MM.1S (cell line): ENCODE measurements at regions not wholly inside any gene's neighbourhood (a gene's known extent, or its start where the extent isn't known, plus 50 kb on each side); places are given as distances from the start of the nearest gene placed in this dataset.

Experiments
- CTCF ChIP-seq: fragments of 300-600 bp; sonication (generic); IDR thresholded peaks from 2 replicates; pipeline ENCODE4 v1.5.1; 2016; ENCODE audit warnings: antibody characterized with exemption, low read length, mixed read lengths
- EZH2 ChIP-seq: fragments of 300-600 bp; sonication (generic); optimal IDR thresholded peaks from 2 replicates; pipeline ENCODE3; 2017; ENCODE audit warnings: low read depth, mild to moderate bottlenecking, antibody characterized with exemption, low read length, mixed read lengths

DNA sequence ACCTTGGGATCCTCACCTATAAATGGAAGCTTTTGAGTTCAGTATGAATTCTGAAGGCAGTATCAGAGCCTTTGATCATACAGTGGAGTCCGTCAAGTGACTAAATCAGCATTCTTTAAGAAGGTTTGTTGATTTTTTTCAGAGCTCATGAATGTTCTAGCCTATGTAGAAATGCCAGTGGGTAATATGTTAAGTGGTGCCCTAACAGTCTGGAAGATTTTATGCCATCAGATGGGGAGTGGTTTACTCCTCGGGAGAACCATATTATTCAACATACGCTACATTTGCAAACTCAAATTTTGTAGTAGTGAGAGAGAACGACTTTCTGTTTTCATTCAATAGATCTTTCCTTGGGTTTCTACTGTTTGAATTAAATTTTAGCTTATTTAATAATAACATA is 225.0 kb upstream of the ACVR2A start:
- TF ChIP-seq EZH2 (no peak), CTCF (no peak)
